ENCODE measurements at regions not wholly inside any gene's neighbourhood (a gene's known extent, or its start where the extent isn't known, plus 50 kb on each side); places are given as distances from the start of the nearest gene placed in this dataset.
"Not testable (repeated sequence)": the region's sequence is repeated elsewhere in the genome, so short reads cannot be mapped to it uniquely, and the experiment has no call there.

- not testable (repeated sequence) for DNase-seq (ENCODE audit: low read depth in 2 of 2)
Measured at GRCh38 chr5:21483790-21484497, 1369.2 kb downstream of the CDH12 start.

GRCh38 chr5:21482983-21483650, 1370.0 kb downstream of the CDH12 start:
- DNase-seq (ENCODE audit: low read depth in 2 of 2) = not testable (repeated sequence)

GRCh38 chr5:21482522-21482921, 1370.6 kb downstream of the CDH12 start:
- not testable (repeated sequence) for DNase-seq (ENCODE audit: low read depth in 2 of 2)

GRCh38 chr5:21481320-21482270, 1371.5 kb downstream of the CDH12 start:
- DNase-seq (ENCODE audit: low read depth in 2 of 2) = not testable (repeated sequence)

- not testable (repeated sequence) for DNase-seq (ENCODE audit: low read depth in 2 of 2)
Measured at GRCh38 chr5:21480054-21480453, 1373.1 kb downstream of the CDH12 start.

- not testable (repeated sequence) for DNase-seq (ENCODE audit: low read depth in 2 of 2)
Measured at GRCh38 chr5:21473981-21474380, 1379.2 kb downstream of the CDH12 start.

- DNase-seq (ENCODE audit: low read depth in 2 of 2) = not testable (repeated sequence)
Measured at GRCh38 chr5:21473436-21473835, 1379.7 kb downstream of the CDH12 start.

GRCh38 chr5:21471691-21472090, 1381.5 kb downstream of the CDH12 start:
- not testable (repeated sequence) for DNase-seq (ENCODE audit: low read depth in 2 of 2)

- not testable (repeated sequence) for DNase-seq (ENCODE audit: low read depth in 2 of 2)
Measured at GRCh38 chr5:21469523-21470101, 1383.5 kb downstream of the CDH12 start.

- not testable (repeated sequence) for DNase-seq (ENCODE audit: low read depth in 2 of 2)
Measured at GRCh38 chr5:21467544-21467943, 1385.6 kb downstream of the CDH12 start.

- not testable (repeated sequence) for DNase-seq (ENCODE audit: low read depth in 2 of 2)
Measured at GRCh38 chr5:21459744-21460073, 1393.4 kb downstream of the CDH12 start.

GRCh38 chr5:21452449-21452848, 1400.7 kb downstream of the CDH12 start:
- no peak for DNase-seq (ENCODE audit: low read depth in 2 of 2)

GRCh38 chr5:21432646-21433045, 1420.5 kb downstream of the CDH12 start:
- no peak for DNase-seq (ENCODE audit: low read depth in 2 of 2)

- DNase-seq (ENCODE audit: low read depth in 2 of 2) = no peak
Measured at GRCh38 chr5:21424907-21425306, 1428.2 kb downstream of the CDH12 start.

- no peak for DNase-seq (ENCODE audit: low read depth in 2 of 2)
Measured at GRCh38 chr5:21419383-21419782, 1431.4 kb upstream of the CDH18 start.

GRCh38 chr5:21402089-21402488, 1414.1 kb upstream of the CDH18 start:
- not testable (repeated sequence) for DNase-seq (ENCODE audit: low read depth in 2 of 2)

- no peak for DNase-seq (ENCODE audit: low read depth in 2 of 2)
Measured at GRCh38 chr5:21398511-21398910, 1410.5 kb upstream of the CDH18 start.

GRCh38 chr5:21397693-21398092, 1409.7 kb upstream of the CDH18 start:
- no peak for DNase-seq (ENCODE audit: low read depth in 2 of 2)

GRCh38 chr5:21391506-21391905, 1403.5 kb upstream of the CDH18 start:
- no peak for DNase-seq (ENCODE audit: low read depth in 2 of 2)

GRCh38 chr5:21360754-21361153, 1372.8 kb upstream of the CDH18 start:
- DNase-seq (ENCODE audit: low read depth in 2 of 2) = not testable (repeated sequence)

GRCh38 chr5:21341948-21342261, 1353.9 kb upstream of the CDH18 start:
- not testable (repeated sequence) for DNase-seq (ENCODE audit: low read depth in 2 of 2)
